ENCODE measurements at regions not wholly inside any gene's neighbourhood (a gene's known extent, or its start where the extent isn't known, plus 50 kb on each side); places are given as distances from the start of the nearest gene placed in this dataset.

DNA sequence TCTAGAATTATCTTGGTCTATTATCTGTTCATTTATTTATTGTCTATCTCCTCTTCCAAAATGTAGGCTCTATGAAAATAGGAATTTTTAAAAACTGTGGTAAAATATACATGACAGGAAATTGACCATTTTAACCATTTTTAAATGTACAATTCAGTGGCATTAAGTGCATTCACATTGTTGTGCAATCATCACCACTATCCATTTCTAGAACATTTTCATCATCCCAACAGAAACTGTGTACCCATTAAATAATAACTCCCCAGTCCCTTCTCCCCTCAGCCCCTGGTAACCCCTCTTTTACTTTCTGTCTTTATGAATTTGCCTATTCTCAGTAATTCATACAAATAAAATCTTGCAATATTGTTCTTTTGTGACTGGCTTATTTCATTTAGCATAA lies 71.1 kb upstream of the LCLAT1 start:
- no peak for DNase-seq (ENCODE audit: low spot score)
- TF ChIP-seq, protein P1, sequence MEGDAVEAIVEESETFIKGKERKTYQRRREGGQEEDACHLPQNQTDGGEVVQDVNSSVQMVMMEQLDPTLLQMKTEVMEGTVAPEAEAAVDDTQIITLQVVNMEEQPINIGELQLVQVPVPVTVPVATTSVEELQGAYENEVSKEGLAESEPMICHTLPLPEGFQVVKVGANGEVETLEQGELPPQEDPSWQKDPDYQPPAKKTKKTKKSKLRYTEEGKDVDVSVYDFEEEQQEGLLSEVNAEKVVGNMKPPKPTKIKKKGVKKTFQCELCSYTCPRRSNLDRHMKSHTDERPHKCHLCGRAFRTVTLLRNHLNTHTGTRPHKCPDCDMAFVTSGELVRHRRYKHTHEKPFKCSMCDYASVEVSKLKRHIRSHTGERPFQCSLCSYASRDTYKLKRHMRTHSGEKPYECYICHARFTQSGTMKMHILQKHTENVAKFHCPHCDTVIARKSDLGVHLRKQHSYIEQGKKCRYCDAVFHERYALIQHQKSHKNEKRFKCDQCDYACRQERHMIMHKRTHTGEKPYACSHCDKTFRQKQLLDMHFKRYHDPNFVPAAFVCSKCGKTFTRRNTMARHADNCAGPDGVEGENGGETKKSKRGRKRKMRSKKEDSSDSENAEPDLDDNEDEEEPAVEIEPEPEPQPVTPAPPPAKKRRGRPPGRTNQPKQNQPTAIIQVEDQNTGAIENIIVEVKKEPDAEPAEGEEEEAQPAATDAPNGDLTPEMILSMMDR (IDR thresholded peaks at IDR 0.05), result no peak
- H3K27me3 ChIP-seq, result no peaks in the 10 kb centered on the region
- H3K27ac ChIP-seq, result no peak overlapping the region
- H3K36me3 ChIP-seq, result no peaks in the 10 kb centered on the region
- no peaks in the 10 kb centered on the region for H3K9me3 ChIP-seq
- no peaks in the 10 kb centered on the region for H3K4me1 ChIP-seq
- H3K4me3 ChIP-seq, result no peak overlapping the region

DNA sequence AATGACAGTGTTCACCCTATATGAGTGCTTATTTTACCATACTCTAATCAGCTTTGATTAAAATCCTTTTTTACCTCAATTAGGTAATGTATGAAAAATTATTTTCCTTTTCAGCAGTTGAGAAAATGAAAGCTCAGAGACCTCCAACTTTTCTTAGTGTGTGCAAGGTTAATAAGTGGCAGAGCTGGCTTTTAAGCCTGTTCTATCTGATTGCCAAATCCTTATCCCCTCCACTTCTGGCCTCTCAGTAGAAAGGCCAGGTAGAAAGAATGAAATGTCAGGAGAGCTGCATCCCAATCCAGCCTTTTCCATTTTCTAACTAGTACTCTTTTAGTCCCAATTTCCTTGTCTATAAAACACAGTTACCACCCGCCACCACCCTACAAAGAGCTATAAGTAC lies 67.6 kb upstream of the LCLAT1 start:
- Histone ChIP-seq H3K27ac (no peak overlapping the region), H3K9me3 (no peaks in the 10 kb centered on the region), H3K36me3 (no peaks in the 10 kb centered on the region), H3K4me1 (no peaks in the 10 kb centered on the region), H3K4me3 (no peak overlapping the region), H3K27me3 (no peaks in the 10 kb centered on the region)
- TF ChIP-seq, protein P1 (IDR thresholded peaks at IDR 0.05), result no peak
- no peak for DNase-seq (ENCODE audit: low spot score)

DNA sequence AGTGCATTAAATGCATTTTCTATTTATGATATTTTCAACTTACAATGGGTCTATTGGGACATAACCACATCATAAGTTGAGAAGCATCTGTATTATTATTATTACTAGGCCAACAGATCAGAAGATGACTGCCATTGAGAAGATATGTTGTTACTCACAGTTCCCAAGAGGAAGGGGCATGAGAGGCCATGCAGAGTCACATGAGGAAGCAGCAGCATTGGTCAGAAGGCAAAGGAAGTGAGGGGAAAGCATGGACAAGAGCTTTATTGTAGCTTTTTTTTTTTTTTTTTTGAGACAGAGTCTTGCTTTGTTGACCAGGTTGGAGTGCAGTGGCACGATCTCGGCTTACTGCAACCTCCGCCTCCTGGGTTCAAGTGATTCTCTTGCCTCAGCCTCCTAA lies 66.2 kb upstream of the LCLAT1 start:
- H3K36me3 ChIP-seq, result no peaks in the 10 kb centered on the region
- H3K4me3 ChIP-seq, result no peak overlapping the region
- no peaks in the 10 kb centered on the region for H3K9me3 ChIP-seq
- no peaks in the 10 kb centered on the region for H3K4me1 ChIP-seq
- DNase-seq (ENCODE audit: low spot score), result no peak
- H3K27ac ChIP-seq, result no peak overlapping the region
- TF ChIP-seq, protein P1 (IDR thresholded peaks at IDR 0.05), result no peak
- no peaks in the 10 kb centered on the region for H3K27me3 ChIP-seq

DNA sequence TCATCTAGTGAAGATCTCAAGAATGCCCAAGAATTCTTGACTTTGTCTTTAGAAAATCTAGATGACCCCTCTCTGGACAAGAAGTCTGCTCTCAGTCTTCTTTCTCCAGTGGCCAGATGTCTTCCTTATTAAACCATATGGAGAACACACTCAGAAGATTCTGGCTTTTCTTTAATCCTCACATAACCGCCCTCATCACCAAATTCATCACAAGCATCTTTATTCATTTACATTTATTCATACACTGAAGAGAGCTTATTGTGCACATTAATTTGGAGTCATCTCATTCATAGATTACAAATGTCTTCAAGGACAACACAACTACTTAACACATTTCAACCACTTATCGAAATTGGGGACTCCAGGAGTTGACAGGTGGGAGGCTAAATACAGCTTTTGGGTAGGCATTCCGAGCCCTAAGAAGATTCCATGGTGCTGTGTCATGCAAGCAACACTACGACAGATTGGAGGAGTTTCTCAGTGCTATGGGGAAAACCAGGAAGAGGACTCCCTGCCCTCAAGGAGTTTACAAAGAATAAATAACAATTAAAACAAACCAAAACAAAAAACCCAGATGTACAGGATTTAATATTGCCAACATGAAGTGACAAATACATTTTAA lies 64.8 kb upstream of the LCLAT1 start:
- Histone ChIP-seq H3K36me3 (no peaks in the 10 kb centered on the region), H3K27ac (no peak overlapping the region), H3K4me1 (no peaks in the 10 kb centered on the region), H3K9me3 (no peaks in the 10 kb centered on the region), H3K27me3 (no peaks in the 10 kb centered on the region), H3K4me3 (no peak overlapping the region)
- DNase-seq (ENCODE audit: low spot score), result no peak
- TF ChIP-seq, protein P1 (IDR thresholded peaks at IDR 0.05), result no peak

DNA sequence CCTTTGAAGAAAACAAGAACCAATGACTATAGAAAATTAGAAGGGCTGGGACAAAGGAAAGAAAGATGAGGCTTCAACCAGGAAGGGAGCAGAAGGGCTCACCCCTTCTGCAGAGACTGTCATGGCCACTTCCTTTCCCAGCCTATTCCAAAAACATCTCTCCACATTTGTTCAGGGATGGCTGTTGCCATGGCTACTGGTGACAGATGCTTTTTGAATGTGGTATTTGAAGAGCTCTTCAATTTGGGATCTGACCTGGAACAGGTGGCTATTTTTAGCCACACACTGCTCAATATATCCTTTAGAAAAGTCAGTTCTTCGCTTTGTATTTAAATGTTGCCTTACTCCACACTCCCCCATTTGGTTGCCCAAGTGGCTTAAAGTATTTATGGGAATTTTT lies 64.1 kb upstream of the LCLAT1 start:
- DNase-seq (ENCODE audit: low spot score), result no peak
- no peak overlapping the region for H3K27ac ChIP-seq
- H3K27me3 ChIP-seq, result no peaks in the 10 kb centered on the region
- H3K4me3 ChIP-seq, result no peak overlapping the region
- H3K36me3 ChIP-seq, result no peaks in the 10 kb centered on the region
- TF ChIP-seq, protein P1 (IDR thresholded peaks at IDR 0.05), result no peak
- no peaks in the 10 kb centered on the region for H3K9me3 ChIP-seq
- no peaks in the 10 kb centered on the region for H3K4me1 ChIP-seq

DNA sequence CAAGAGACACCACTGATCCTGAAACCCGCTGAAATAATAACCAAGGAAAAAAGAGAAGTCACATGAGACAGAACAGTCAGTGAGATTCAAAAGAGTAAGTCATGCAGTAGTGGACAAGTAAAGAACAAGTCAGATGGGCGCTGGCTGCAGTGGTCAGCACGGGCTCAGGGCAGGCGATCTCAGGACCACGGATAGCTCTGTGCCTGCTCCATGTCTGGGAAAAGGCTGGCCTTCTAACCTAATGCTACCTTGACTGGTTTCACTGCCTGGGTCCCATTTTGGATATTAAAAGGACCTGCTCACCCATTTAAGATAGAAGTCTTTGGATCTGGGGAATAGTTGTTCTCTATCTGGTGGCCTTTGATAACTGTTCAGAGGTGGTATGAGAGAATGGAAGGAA lies 61.7 kb upstream of the LCLAT1 start:
- no peak for DNase-seq (ENCODE audit: low spot score)
- no peak overlapping the region for H3K27ac ChIP-seq

More for the DNA sequence above, 61.7 kb upstream of the LCLAT1 start:
- no peaks in the 10 kb centered on the region for H3K9me3 ChIP-seq
- TF ChIP-seq, protein P1 (IDR thresholded peaks at IDR 0.05), result no peak
- no peaks in the 10 kb centered on the region for H3K4me1 ChIP-seq
- no peak overlapping the region for H3K4me3 ChIP-seq
- no peaks in the 10 kb centered on the region for H3K36me3 ChIP-seq
- H3K27me3 ChIP-seq, result no peaks in the 10 kb centered on the region

All from right atrium auricular region (tissue), 2 donors.